HG03378 (cell line): ENCODE measurements at regions not wholly inside any gene's neighbourhood (a gene's known extent, or its start where the extent isn't known, plus 50 kb on each side); places are given as distances from the start of the nearest gene placed in this dataset.

Source experiments
- ATAC-seq: cut with Tn5 transposase; IDR thresholded peaks from one replicate; pipeline ENCODE4 v1.9.1; 2021; ENCODE audit warnings: mild to moderate bottlenecking, moderate library complexity; ENCODE audit not compliant: unreplicated experiment

DNA sequence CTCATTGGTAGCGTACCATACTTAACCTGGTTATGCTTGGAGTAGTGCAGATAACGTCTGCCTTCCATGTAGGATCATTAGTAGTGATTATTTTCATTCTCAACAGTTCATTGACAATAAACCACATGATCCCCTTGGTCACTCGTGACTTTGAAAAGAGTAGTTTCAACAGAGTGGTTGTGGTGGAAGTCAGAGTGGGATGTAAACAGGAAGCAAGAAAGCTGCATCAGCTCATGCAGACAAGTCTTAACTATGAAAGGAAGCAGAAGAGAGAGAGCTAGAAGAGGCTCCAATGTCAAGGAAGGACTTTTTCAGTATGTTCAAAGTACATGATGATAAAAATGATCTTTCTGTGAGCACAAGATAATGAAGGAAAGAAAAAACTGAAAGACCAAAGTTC, 287.4 kb downstream of the MBD2 start:
- no peak for ATAC-seq

GRCh38 chr18:53935803-53936202, 288.7 kb downstream of the MBD2 start:
- ATAC-seq, result no peak

GRCh38 chr18:53935399-53935798, 289.1 kb downstream of the MBD2 start:
- no peak for ATAC-seq

- no peak for ATAC-seq
These were observed 304.0 kb downstream of the MBD2 start for GRCh38 chr18:53920312-53921075.

GRCh38 chr18:53918091-53918490, 306.4 kb downstream of the MBD2 start:
- no peak for ATAC-seq

- no peak for ATAC-seq
These were observed 313.3 kb downstream of the MBD2 start for GRCh38 chr18:53911200-53911599.

DNA sequence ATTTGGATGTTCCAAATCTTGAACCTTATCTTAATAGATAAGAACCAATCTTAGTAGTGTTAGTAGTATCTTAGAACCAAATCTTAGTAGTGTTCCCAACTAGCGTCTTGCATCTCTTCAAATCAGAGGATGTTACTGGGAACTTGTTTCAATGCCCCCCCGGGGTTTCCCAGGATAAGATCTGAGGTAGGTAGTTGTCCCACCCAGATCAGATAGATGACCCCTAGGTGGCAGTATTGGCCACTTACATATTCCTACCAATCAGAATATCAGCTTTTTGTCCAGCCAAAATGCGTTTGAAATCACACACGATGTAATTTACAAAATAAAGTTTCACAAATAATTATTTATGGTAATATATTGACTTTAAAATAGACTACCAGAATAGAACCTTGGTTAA, 314.8 kb downstream of the MBD2 start:
- ATAC-seq, result no peak

DNA sequence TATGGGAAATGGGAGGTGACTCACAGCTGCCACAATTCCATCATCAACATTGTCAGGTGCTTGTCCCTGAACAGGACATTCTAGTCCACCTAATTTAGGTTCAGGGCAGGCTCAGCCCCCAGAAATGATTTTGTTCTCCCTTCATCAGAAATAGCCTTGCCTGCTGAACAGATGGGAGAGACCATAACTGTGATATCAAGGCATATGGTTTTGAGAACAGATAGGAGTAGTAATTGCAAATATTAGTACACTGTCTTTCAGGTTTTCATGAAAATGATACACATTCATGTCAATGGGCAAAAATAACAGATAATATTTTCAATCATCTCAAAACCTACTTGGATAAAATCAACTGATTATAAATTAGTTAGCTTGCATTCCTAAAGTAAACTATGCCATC, 316.5 kb downstream of the MBD2 start:
- no peak for ATAC-seq

- ATAC-seq, result no peak
These were observed 317.8 kb downstream of the MBD2 start for GRCh38 chr18:53906681-53907080.

DNA sequence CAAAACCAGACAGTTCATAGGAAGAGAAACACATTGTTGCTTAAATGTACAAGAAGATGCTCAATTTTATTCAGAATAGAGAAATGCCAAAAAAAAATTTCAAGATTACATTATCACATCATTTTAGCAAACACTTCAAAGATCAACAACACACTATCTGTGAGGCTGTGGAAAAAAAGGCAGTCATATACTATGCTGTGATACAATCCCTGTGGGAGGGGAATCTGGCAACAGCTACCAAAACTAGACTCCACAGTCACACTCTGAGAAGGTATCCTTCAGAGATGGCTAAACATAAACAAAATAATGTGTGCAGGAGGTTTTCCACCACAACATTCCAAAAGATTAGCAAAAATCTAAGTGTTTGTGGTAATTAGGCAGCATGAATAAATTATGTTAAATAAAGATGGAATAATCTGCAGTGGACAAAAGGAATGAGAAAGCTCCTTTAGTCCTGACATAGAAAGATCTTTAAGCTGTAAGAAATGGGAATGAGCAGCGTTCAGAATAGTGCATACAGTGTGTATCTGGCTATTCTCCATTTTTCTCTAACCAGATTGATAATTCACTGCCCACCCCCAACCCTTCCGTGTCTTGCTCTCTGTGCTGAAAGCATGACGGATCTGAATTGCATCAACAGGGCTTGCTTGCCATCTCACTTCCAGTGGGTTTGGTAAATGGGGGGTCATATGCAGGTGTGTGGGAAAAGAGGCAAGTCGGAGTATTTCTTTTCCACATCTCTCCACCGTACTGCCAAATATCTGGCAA, 329.6 kb downstream of the MBD2 start:
- ATAC-seq, result no peak

DNA sequence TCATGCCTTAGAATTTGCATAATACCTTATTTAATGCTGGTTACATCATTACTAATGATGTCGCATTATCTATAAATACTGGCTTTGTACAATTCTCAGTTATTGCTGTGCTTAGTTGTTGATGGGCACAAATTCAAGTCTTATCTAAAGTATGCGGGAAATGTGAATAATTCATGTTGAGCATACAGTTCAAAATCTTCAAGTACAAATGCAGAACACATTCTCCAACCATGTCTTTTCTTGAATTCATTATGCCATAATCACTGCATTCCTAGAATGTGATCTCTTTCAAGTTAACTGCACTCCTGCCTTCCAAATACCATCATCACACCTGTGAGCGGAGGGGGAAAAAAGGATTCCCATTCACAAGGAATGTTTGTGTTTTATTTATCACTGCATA, 337.0 kb downstream of the MBD2 start:
- ATAC-seq, result no peak

DNA sequence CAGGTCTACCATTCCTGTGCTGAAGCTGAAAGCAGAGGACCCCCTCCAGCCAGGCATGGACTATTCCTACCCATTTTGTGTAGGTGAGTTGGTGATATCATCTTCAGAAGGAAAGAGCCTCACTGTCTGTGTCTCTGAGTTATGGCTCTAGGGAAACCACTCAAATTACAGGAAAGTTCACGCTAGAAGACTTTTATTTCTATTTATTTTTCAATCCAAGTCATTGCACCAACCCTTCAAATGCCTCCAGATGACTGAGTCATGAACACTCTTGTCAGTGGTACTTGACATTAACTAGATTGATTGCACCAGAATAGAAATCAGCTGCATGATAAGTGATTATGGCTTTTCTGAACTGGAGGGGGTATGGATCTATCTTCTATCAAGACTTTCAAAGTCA, 338.4 kb downstream of the MBD2 start:
- no peak for ATAC-seq

DNA sequence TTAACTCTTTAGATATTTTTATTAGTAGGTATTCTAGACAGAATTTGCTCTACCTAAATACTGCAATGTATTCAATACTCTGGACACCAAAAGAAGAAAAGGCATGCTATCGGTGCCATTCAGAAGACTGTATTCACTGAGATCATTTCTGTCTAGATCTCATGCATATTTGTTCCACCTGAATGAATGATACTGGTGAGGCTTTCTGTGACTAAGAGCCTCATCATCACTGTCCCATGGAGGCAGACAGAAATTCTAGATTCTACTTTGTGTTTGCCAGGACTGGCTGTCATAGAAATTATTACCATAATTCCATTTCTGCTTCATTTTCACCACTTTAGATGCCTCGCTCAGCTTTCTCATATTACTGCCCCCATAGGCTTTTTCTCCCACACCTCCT, 340.7 kb downstream of the MBD2 start:
- ATAC-seq, result no peak

DNA sequence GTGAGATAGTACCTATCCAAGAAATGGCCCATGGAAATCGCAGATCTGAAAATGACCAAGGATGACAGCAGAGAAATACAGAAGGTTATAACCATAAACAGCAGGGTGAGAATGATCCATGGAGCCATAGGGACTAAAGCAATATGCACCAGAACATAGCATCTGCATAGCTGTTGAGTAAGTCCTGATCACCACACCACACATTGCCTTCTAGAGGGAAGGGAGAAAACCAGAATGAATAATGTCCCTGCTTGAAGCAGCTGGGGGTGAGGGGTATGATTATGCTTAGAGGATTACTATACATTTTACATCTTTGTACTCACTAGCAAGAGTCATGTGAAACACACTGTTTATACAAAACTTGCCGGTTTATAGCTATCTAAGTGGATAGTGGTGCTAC, 350.4 kb downstream of the MBD2 start:
- no peak for ATAC-seq

- no peak for ATAC-seq
These were observed 359.7 kb downstream of the MBD2 start for GRCh38 chr18:53864770-53865169.

- no peak for ATAC-seq
These were observed 361.5 kb downstream of the MBD2 start for GRCh38 chr18:53862921-53863320.

DNA sequence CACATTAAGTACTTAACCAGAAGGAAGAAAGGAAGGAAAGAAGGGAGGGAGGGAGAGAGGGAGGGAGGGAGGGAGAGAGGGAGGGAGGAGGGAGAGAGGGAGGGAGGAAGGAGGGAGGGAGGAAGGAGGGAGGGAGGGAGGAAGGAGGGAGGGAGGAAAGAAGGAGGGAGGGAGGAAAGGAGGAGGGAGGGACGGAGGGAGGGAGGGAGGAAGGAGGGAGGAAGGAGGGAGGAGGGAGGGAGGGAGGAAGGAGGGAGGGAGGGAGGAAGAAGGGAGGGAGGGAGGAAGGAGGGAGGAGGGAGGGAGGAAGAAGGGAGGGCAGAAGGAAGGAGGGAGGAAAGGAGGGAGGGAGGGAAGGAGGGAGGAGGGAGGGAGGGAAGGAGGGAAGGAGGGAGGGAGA, 363.3 kb downstream of the MBD2 start:
- no peak for ATAC-seq

DNA sequence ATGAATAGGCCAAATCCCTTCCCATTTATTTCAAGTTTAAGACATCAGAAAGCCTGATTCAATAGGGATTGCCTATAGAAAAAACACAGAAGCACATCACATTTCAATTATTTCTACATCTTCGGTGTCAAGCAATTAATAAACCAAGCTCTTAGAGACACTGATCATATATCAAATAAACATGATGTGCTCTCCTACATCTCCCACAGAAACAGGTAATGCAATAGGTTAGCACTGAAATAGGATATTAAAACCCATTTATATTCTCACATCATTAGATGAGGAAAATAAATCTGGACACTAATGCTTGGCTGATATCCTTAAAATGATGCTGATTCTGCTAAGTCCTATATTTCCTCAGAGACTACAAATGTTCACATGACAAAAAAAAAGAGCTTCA, 364.7 kb downstream of the MBD2 start:
- no peak for ATAC-seq

DNA sequence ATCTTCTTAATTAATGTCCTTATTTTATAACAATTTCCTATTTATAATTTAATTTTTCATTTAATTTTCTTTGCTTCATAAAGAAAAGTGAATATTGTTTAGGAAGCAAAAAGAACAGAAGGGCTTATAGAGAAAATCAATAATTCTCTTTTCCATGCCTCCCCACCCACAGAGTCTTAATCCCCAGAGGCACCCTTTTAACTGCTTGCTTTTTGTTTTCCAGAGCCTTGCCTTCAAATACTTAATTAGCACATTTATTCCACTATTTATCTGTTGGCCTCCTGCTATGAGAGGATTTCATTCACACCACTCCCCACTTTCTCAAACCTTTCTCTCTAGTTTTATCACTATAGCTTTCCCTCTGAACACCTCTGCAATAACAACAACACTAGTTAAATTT, 373.6 kb downstream of the MBD2 start:
- no peak for ATAC-seq

DNA sequence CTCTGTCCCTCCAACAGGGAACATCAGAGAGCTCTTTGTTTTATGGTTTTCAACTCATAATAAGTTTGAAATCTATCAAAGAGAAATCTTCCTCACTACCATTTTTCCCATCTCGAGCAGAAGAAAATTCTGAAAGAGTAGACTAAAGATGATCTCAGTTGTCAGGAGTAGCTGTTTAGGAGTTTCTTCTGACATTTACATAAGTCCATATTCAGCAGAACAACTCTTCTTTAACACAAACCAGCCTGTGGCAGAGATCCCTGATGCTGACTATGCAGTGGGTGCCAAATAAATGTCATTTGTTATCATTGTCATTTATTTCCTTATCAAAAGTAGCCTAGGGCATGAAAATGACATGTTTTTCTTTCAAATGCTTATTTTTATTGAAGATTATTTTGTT, 380.7 kb downstream of the MBD2 start:
- ATAC-seq, result no peak

DNA sequence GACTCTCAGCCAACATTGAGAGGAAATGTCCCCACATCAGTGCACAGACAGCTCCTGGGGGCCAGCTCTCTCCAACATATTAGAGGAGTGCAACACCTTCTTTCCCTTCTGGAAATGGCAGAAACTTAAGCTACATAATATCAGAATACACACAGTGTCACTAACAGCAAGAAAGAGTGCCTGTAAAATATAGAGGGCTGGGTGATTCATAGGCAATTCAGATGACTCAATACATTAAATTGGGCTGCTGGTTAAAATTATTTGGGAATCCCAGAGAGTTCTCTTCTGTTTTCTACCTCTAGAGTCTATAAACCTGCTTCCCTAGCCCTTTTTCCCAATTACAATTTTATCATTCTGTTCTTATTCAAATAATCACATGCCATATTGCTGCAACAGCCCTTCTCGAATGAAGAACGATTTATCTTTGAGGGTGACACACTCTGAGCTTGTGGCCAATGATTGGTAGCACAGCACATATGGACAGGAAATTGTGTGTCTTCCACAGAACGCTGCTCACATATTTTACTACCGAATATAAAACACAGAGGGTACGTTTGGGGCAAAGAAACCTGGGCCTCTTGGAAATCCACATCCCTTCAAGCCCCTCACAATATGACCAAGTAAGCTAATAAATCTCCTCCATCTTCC, 381.2 kb downstream of the MBD2 start:
- no peak for ATAC-seq

DNA sequence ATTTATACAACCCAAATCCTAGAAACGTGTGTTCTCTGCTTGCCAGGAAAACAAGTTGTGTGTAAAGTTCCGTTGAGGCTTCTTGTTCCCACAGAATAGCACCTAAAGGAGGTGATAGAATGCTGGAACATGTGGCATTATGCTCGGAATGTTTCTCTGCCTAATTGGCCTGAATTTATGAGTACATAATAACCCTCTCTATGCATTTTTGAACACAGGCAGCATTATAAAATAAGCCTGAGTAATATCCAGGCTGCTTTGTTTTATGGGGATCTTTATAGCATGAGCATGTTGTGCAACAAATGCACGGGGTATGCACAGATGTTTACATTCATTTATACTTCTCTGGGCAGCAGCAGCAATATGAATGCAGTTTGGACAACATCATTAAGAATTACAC, 385.7 kb downstream of the MBD2 start:
- no peak for ATAC-seq
